ENCODE measurements at regions not wholly inside any gene's neighbourhood (a gene's known extent, or its start where the extent isn't known, plus 50 kb on each side); places are given as distances from the start of the nearest gene placed in this dataset.

- Histone ChIP-seq H3K9ac (ENCODE audit: low read length) (no peak overlapping the region), H3K9me2 (replicated peaks; ENCODE audit: insufficient read depth, low read length) (no peaks in the 10 kb centered on the region), H2AFZ (ENCODE audit: low read depth, low read length, severe bottlenecking) (no peak overlapping the region), H3K4me3 (ENCODE audit: insufficient read depth, low read length, poor library complexity, severe bottlenecking) (no peak overlapping the region), H3K36me3 (ENCODE audit: low read length) (no peaks in the 10 kb centered on the region), H4K20me1 (ENCODE audit: low read depth, low read length) (no peaks in the 10 kb centered on the region), H3F3A (ENCODE audit: insufficient read depth) (no peaks in the 10 kb centered on the region), H3K79me2 (ENCODE audit: insufficient read depth, low read length) (no peaks in the 10 kb centered on the region), H3K27ac (ENCODE audit: low read depth, low read length) (no peak overlapping the region), H3K27me3 (ENCODE audit: low read length) (no peaks in the 10 kb centered on the region), H3K9me3 (ENCODE audit: insufficient read depth, low read length) (no peaks in the 10 kb centered on the region), H3K4me2 (ENCODE audit: low read depth, low read length, poor library complexity, severe bottlenecking) (no peak overlapping the region)
- TF ChIP-seq EZH2phosphoT487 (conservative IDR thresholded peaks at IDR 0.05; ENCODE audit: low read length) (no peak), CTCF (IDR thresholded peaks at IDR 0.05; ENCODE audit: insufficient read depth, low read length, poor library complexity, severe bottlenecking) (no peak)
Measured at GRCh38 chr1:177444997-177445746, 274.4 kb downstream of the BRINP2 start.

DNA sequence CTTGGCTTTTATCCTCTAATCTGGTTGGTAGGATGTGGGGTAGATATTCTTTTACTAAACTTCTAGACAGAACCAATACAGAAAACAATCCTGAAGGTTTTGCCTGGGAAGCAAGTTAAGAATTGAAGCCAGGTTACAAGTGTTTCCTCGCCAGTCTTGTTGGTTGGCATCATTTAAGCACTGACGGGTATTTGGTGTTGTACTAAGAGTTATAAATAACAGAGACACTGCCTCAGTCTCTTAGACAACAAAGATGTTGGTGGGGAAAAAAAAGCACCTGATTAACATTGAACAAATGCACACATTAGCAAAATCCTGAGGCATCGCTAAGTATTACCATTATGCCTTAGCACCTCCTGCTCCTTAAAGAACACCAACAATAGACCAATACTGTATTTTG is 272.2 kb downstream of the BRINP2 start:
- Histone ChIP-seq H3K27ac (ENCODE audit: low read depth, low read length) (no peak overlapping the region), H3F3A (ENCODE audit: insufficient read depth) (no peaks in the 10 kb centered on the region), H3K4me3 (ENCODE audit: insufficient read depth, low read length, poor library complexity, severe bottlenecking) (no peak overlapping the region), H3K9ac (ENCODE audit: low read length) (no peak overlapping the region), H2AFZ (ENCODE audit: low read depth, low read length, severe bottlenecking) (no peak overlapping the region), H3K9me3 (ENCODE audit: insufficient read depth, low read length) (no peaks in the 10 kb centered on the region), H3K4me2 (ENCODE audit: low read depth, low read length, poor library complexity, severe bottlenecking) (no peak overlapping the region), H3K9me2 (replicated peaks; ENCODE audit: insufficient read depth, low read length) (no peaks in the 10 kb centered on the region), H3K36me3 (ENCODE audit: low read length) (no peaks in the 10 kb centered on the region), H3K79me2 (ENCODE audit: insufficient read depth, low read length) (no peaks in the 10 kb centered on the region), H3K27me3 (ENCODE audit: low read length) (no peaks in the 10 kb centered on the region), H4K20me1 (ENCODE audit: low read depth, low read length) (no peaks in the 10 kb centered on the region)
- TF ChIP-seq CTCF (IDR thresholded peaks at IDR 0.05; ENCODE audit: insufficient read depth, low read length, poor library complexity, severe bottlenecking), result no peak
- TF ChIP-seq EZH2phosphoT487 (conservative IDR thresholded peaks at IDR 0.05; ENCODE audit: low read length), result no peak

GRCh38 chr1:177442584-177442983 is 271.8 kb downstream of the BRINP2 start:
- Histone ChIP-seq H3K79me2 (ENCODE audit: insufficient read depth, low read length) (no peaks in the 10 kb centered on the region), H3K27ac (ENCODE audit: low read depth, low read length) (no peak overlapping the region), H3K9ac (ENCODE audit: low read length) (no peak overlapping the region), H3K4me3 (ENCODE audit: insufficient read depth, low read length, poor library complexity, severe bottlenecking) (no peak overlapping the region), H2AFZ (ENCODE audit: low read depth, low read length, severe bottlenecking) (no peak overlapping the region), H4K20me1 (ENCODE audit: low read depth, low read length) (no peaks in the 10 kb centered on the region), H3K36me3 (ENCODE audit: low read length) (no peaks in the 10 kb centered on the region), H3K9me2 (replicated peaks; ENCODE audit: insufficient read depth, low read length) (no peaks in the 10 kb centered on the region), H3K9me3 (ENCODE audit: insufficient read depth, low read length) (no peaks in the 10 kb centered on the region), H3F3A (ENCODE audit: insufficient read depth) (no peaks in the 10 kb centered on the region), H3K4me2 (ENCODE audit: low read depth, low read length, poor library complexity, severe bottlenecking) (no peak overlapping the region), H3K27me3 (ENCODE audit: low read length) (no peaks in the 10 kb centered on the region)
- TF ChIP-seq EZH2phosphoT487 (conservative IDR thresholded peaks at IDR 0.05; ENCODE audit: low read length) (no peak), CTCF (IDR thresholded peaks at IDR 0.05; ENCODE audit: insufficient read depth, low read length, poor library complexity, severe bottlenecking) (no peak)

Measured in SU-DHL-6 (cell line).